CD14-positive monocyte (primary cell): ENCODE measurements at regions not wholly inside any gene's neighbourhood (a gene's known extent, or its start where the extent isn't known, plus 50 kb on each side); places are given as distances from the start of the nearest gene placed in this dataset.

ENCODE experiments used
- DNase-seq, 3 donors: peaks; one replicate each; pipeline ENCODE4 v3.0.0-alpha.2; 2011 to 2022
- H2AFZ ChIP-seq: 2 replicates; pipeline ENCODE4 v1.6.0; 2012; ENCODE audit warnings: mild to moderate bottlenecking, low read depth, low read length, inconsistent platforms; ENCODE audit not compliant: insufficient read depth, poor library complexity, severe bottlenecking
- H3K27ac ChIP-seq, 2 donors: 1 replicate in 1 of 2; 2 replicates in 1 of 2; pipeline ENCODE4 v1.5.1; 2012 to 2013; ENCODE audit warnings: low read length in 2 of 2, control low read depth in 1 of 2, inconsistent platforms in 1 of 2, low read depth in 1 of 2, mild to moderate bottlenecking in 1 of 2
- H3K27me3 ChIP-seq, 2 donors: one replicate each; pipeline versions ENCODE4 v1.6.0 to v1.6.1; 2011 to 2013; ENCODE audit warnings: low read length in 2 of 2; ENCODE audit not compliant: control insufficient read depth in 2 of 2, insufficient read depth in 2 of 2
- H3K36me3 ChIP-seq, 2 donors: replicated peaks in 1 of 2; 1 replicate in 1 of 2; 2 replicates in 1 of 2; pipeline versions ENCODE4 v1.5.1 to v1.6.1; 2012 to 2013; ENCODE audit warnings: low read length in 2 of 2, control low read depth in 1 of 2, inconsistent platforms in 1 of 2, mild to moderate bottlenecking in 1 of 2; ENCODE audit not compliant: insufficient read depth in 2 of 2, control insufficient read depth in 1 of 2
- H3K4me1 ChIP-seq, 2 donors: 1 replicate in 1 of 2; 2 replicates in 1 of 2; pipeline versions ENCODE4 v1.5.1 to v1.6.1; 2012 to 2013; ENCODE audit warnings: low read length in 2 of 2, control low read depth in 1 of 2, inconsistent platforms in 1 of 2, mild to moderate bottlenecking in 1 of 2, moderate library complexity in 1 of 2; ENCODE audit not compliant: insufficient read depth in 2 of 2, control insufficient read depth in 1 of 2
- H3K4me2 ChIP-seq: replicated peaks from 2 replicates; pipeline ENCODE3; 2012; ENCODE audit warnings: low read length, moderate library complexity, mild to moderate bottlenecking; ENCODE audit not compliant: poor library complexity, severe bottlenecking; ENCODE audit errors: extremely low read depth
- H3K4me3 ChIP-seq, 3 experiments: fragments of 200-600 bp in 1 of 3; sonication (generic) in 1 of 3; replicated peaks in 1 of 3; 1 replicate in 2 of 3; 2 replicates in 1 of 3; pipeline ENCODE4 v1.5.1; 2011 to 2013; ENCODE audit warnings: low read length in 3 of 3, mild to moderate bottlenecking in 3 of 3, control low read depth in 2 of 3, low read depth in 2 of 3, inconsistent platforms in 1 of 3, moderate library complexity in 1 of 3
- H3K79me2 ChIP-seq: 2 replicates; pipeline ENCODE4 v1.6.0; 2012; ENCODE audit warnings: mild to moderate bottlenecking, control low read depth, inconsistent platforms, low read length, moderate library complexity; ENCODE audit not compliant: insufficient read depth
- H3K9ac ChIP-seq: 2 replicates; pipeline ENCODE4 v1.6.0; 2017; ENCODE audit warnings: low read length, mild to moderate bottlenecking; ENCODE audit not compliant: insufficient read depth, poor library complexity, severe bottlenecking
- H3K9me3 ChIP-seq, 2 donors: replicated peaks in 1 of 2; 1 replicate in 1 of 2; 2 replicates in 1 of 2; pipeline versions ENCODE4 v1.5.1 to v1.6.1; 2012 to 2013; ENCODE audit warnings: low read length in 2 of 2, control low read depth in 1 of 2; ENCODE audit not compliant: control insufficient read depth in 1 of 2, insufficient read depth in 1 of 2
- H4K20me1 ChIP-seq: 2 replicates; pipeline ENCODE4 v1.6.0; 2012; ENCODE audit warnings: mild to moderate bottlenecking, low read length, control low read depth, moderate library complexity; ENCODE audit not compliant: insufficient read depth
- H3K27ac Mint-ChIP-seq, 7 donors: one replicate each; pipeline ENCODE4 v1.8.0; 2020; ENCODE audit warnings: mild to moderate bottlenecking in 7 of 7, mixed read lengths in 7 of 7, moderate library complexity in 6 of 7, inconsistent platforms in 2 of 7
- H3K27me3 Mint-ChIP-seq, 3 donors: one replicate each; pipeline ENCODE4 v1.8.0; 2021 to 2022; ENCODE audit warnings: low read depth in 3 of 3, mild to moderate bottlenecking in 3 of 3, mixed read lengths in 3 of 3, moderate library complexity in 3 of 3, inconsistent platforms in 1 of 3
- H3K36me3 Mint-ChIP-seq, 2 donors: one replicate each; pipeline ENCODE4 v1.8.0; 2020; ENCODE audit warnings: mixed read lengths in 2 of 2, inconsistent platforms in 1 of 2, mild to moderate bottlenecking in 1 of 2
- H3K4me1 Mint-ChIP-seq: one replicate; pipeline ENCODE4 v1.8.0; 2020; ENCODE audit warnings: mild to moderate bottlenecking, mixed read lengths
- H3K4me3 Mint-ChIP-seq, 2 donors: one replicate each; pipeline ENCODE4 v1.8.0; 2020; ENCODE audit warnings: mild to moderate bottlenecking in 2 of 2, mixed read lengths in 2 of 2, moderate library complexity in 1 of 2
- H3K9me3 Mint-ChIP-seq, 7 donors: one replicate each; pipeline ENCODE4 v1.8.0; 2020 to 2022; ENCODE audit warnings: mixed read lengths in 7 of 7, mild to moderate bottlenecking in 6 of 7, moderate library complexity in 6 of 7, inconsistent platforms in 2 of 7
- whole genome bisulfite sequencing: methylation state at CpG from one replicate; pipeline ENCODE4 v1.1.5; 2013; ENCODE audit warnings: missing lambda C conversion rate; ENCODE audit not compliant: insufficient coverage; 5-methylcytosine and 5-hydroxymethylcytosine counted together
- intact Hi-C, 2 donors: fragments of 100-400 bp; cut with micrococcal nuclease; formaldehyde crosslinking; loops; one replicate each; pipeline versions ENCODE4 v1.15.0 to v1.15.1; 2023
- TF ChIP-seq, protein P1 (sequence below): fragments of 200-600 bp; IDR thresholded peaks from one replicate; pipeline ENCODE4 v1.8.0; 2022; ENCODE audit warnings: antibody characterized with exemption, mild to moderate bottlenecking

DNA sequence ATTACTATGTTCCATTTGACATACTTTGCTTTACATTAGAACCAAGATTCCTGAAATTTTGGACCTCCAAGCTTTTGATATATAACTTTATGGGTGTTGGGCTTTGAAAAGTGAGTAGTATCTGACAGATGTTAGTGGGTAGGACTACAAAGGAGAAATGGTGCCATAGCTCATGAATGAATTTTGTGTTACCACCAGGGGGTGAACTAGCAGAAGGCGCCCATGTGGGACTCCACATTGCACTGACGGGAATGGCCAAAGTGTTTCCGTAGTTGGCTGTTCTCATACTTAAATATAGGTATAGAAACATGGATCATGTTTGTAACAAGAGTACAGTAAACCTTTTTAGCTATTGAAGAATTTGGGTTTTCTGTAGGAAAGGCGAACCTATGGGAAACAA, 337.5 kb downstream of the FLRT2 start:
- Histone ChIP-seq H4K20me1 (no peaks in the 10 kb centered on the region), H3K36me3 (no peaks in the 10 kb centered on the region), H3K9me3 (no peaks in the 10 kb centered on the region), H3K27ac (no peak overlapping the region), H3K4me2 (no peak overlapping the region), H3K9ac (no peak overlapping the region), H3K4me3 (no peak overlapping the region), H3K4me1 (no peaks in the 10 kb centered on the region), H3K79me2 (no peaks in the 10 kb centered on the region), H3K27me3 (no peaks in the 10 kb centered on the region), H2AFZ (no peak overlapping the region)
- TF ChIP-seq, protein P1, sequence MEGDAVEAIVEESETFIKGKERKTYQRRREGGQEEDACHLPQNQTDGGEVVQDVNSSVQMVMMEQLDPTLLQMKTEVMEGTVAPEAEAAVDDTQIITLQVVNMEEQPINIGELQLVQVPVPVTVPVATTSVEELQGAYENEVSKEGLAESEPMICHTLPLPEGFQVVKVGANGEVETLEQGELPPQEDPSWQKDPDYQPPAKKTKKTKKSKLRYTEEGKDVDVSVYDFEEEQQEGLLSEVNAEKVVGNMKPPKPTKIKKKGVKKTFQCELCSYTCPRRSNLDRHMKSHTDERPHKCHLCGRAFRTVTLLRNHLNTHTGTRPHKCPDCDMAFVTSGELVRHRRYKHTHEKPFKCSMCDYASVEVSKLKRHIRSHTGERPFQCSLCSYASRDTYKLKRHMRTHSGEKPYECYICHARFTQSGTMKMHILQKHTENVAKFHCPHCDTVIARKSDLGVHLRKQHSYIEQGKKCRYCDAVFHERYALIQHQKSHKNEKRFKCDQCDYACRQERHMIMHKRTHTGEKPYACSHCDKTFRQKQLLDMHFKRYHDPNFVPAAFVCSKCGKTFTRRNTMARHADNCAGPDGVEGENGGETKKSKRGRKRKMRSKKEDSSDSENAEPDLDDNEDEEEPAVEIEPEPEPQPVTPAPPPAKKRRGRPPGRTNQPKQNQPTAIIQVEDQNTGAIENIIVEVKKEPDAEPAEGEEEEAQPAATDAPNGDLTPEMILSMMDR, result no peak
- WGBS, result 88% methylated on average over 1 of the region's 4 CpGs
- no peaks in the 10 kb centered on the region for H3K36me3 Mint-ChIP-seq
- intact Hi-C loops, result no loop called here
- peaks cover 0 to 4% (median 0%) of the 10 kb centered on the region in 7 donors for H3K9me3 Mint-ChIP-seq
- H3K27me3 Mint-ChIP-seq, result no peaks in the 10 kb centered on the region
- no peak overlapping the region for H3K27ac Mint-ChIP-seq
- H3K4me3 Mint-ChIP-seq, result no peak overlapping the region
- no peaks in the 10 kb centered on the region for H3K4me1 Mint-ChIP-seq
- DNase-seq, result no peak

DNA sequence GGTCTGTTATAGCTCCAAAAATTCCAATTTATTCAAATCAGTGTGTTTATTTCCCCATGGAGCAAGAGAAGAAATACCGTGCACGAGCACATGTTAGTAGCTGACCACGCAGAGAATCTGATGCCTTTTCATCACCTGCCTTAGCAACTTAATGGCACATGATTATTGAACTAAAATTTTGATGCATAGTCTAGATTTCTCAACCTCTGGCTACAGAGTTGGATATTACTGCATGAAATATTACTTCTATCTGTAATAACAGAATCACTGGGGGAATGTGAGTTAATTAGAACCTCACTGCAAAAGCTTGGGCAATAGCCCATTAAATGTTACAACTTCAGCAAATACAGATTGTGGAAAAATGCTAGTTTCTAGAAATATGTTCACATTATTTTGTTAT, 335.8 kb downstream of the FLRT2 start:
- H3K36me3 ChIP-seq, result no peaks in the 10 kb centered on the region
- no peaks in the 10 kb centered on the region for H3K27me3 Mint-ChIP-seq
- TF ChIP-seq, protein P1, result no peak
- H3K4me3 ChIP-seq, result no peak overlapping the region
- DNase-seq, result no peak
- H3K9me3 ChIP-seq, result no peaks in the 10 kb centered on the region
- peaks cover 0 to 4% (median 0%) of the 10 kb centered on the region in 7 donors for H3K9me3 Mint-ChIP-seq
- no peaks in the 10 kb centered on the region for H3K4me1 Mint-ChIP-seq
- H3K4me1 ChIP-seq, result no peaks in the 10 kb centered on the region
- H3K9ac ChIP-seq, result no peak overlapping the region
- no CpG with 5 or more reads among the region's 3 CpGs for WGBS
- intact Hi-C loops, result no loop called here
- H3K4me3 Mint-ChIP-seq, result no peak overlapping the region
- H3K27ac ChIP-seq, result no peak overlapping the region
- H3K27ac Mint-ChIP-seq, result no peak overlapping the region
- no peaks in the 10 kb centered on the region for H3K36me3 Mint-ChIP-seq
- no peaks in the 10 kb centered on the region for H3K79me2 ChIP-seq
- H3K4me2 ChIP-seq, result no peak overlapping the region
- H4K20me1 ChIP-seq, result no peaks in the 10 kb centered on the region
- H3K27me3 ChIP-seq, result no peaks in the 10 kb centered on the region
- no peak overlapping the region for H2AFZ ChIP-seq
